ENCODE measurements at regions not wholly inside any gene's neighbourhood (a gene's known extent, or its start where the extent isn't known, plus 50 kb on each side); places are given as distances from the start of the nearest gene placed in this dataset.

- TF ChIP-seq CTCF (IDR thresholded peaks at IDR 0.05; ENCODE audit: insufficient read depth, low read depth, low read length) (no peak), EZH2 (IDR thresholded peaks at IDR 0.05; ENCODE audit: insufficient read depth, low read length) (no peak)
Measured at GRCh38 chr3:6785726-6786125, 75.2 kb upstream of the GRM7 start.
